HEK293 (cell line): ENCODE measurements at regions not wholly inside any gene's neighbourhood (a gene's known extent, or its start where the extent isn't known, plus 50 kb on each side); places are given as distances from the start of the nearest gene placed in this dataset.

Experiments
- CTCF ChIA-PET: fragments of 350-600 bp; formaldehyde crosslinking; extraction: SDS; loops from one replicate; lab custom pipeline; 2021; ENCODE audit warnings: antibody characterized with exemption; lab: Yijun Ruan, JAX
- POLR2A ChIA-PET: fragments of 300-600 bp; formaldehyde crosslinking; extraction: SDS; loops from one replicate; lab custom pipeline; 2020; ENCODE audit warnings: antibody characterized with exemption, inconsistent platforms; lab: Yijun Ruan, JAX
- H3K27ac ChIP-seq: fragments of 200-500 bp; sonication (Bioruptor generic); 2 replicates; pipeline ENCODE4 v1.5.1; 2014; ENCODE audit warnings: low read depth, low read length, control low read depth, inconsistent platforms; ENCODE audit errors: extremely low read depth
- H3K36me3 ChIP-seq, 2 experiments: fragments of 200-500 bp in 1 of 2; sonication (Bioruptor generic) in 1 of 2; 1 replicate in 1 of 2; 2 replicates in 1 of 2; pipeline ENCODE4 v1.5.1; 2014 to 2017; ENCODE audit warnings: inconsistent platforms in 2 of 2, low read length in 2 of 2; ENCODE audit not compliant: control insufficient read depth in 2 of 2, insufficient read depth in 1 of 2
- H3K4me1 ChIP-seq: fragments of 200-500 bp; sonication (Bioruptor generic); 2 replicates; pipeline ENCODE4 v1.5.1; 2014; ENCODE audit warnings: mild to moderate bottlenecking, low read length, inconsistent platforms; ENCODE audit not compliant: control insufficient read depth, insufficient read depth
- H3K4me3 ChIP-seq: 2 replicates; pipeline ENCODE4 v1.5.1; 2011; ENCODE audit warnings: low read depth, mild to moderate bottlenecking, control low read depth, low read length, moderate library complexity
- H3K9me3 ChIP-seq: fragments of 200-500 bp; sonication (Bioruptor generic); 2 replicates; pipeline ENCODE4 v1.5.1; 2014; ENCODE audit warnings: low read depth, low read length, inconsistent platforms; ENCODE audit not compliant: control insufficient read depth, insufficient read depth
- HOXD13 ChIP-seq: sonication (generic); formaldehyde crosslinking; IDR thresholded peaks from 2 replicates; pipeline ENCODE4 v1.8.0; 2022; ENCODE audit warnings: missing genetic modification reagents, borderline replicate concordance
- KLF1 ChIP-seq: fragments of 450-650 bp; formaldehyde crosslinking; IDR thresholded peaks from 2 replicates; pipeline ENCODE4 v1.5.1; 2016; ENCODE audit warnings: missing biosample characterization, missing genetic modification characterization
- MEIS1 ChIP-seq: sonication (generic); formaldehyde crosslinking; IDR thresholded peaks from 2 replicates; pipeline ENCODE4 v1.8.1; 2022; ENCODE audit warnings: missing genetic modification reagents, mild to moderate bottlenecking, borderline replicate concordance
- OSR2 ChIP-seq: fragments of 450-650 bp; formaldehyde crosslinking; IDR thresholded peaks from 2 replicates; pipeline ENCODE4 v1.5.1; 2016; ENCODE audit warnings: missing biosample characterization, missing genetic modification characterization
- ZBTB7A ChIP-seq: fragments of 450-650 bp; formaldehyde crosslinking; IDR thresholded peaks from 2 replicates; pipeline ENCODE4 v1.5.1; 2016; ENCODE audit warnings: low read depth, missing biosample characterization, missing genetic modification characterization
- ZFHX2 ChIP-seq: fragments of 450-650 bp; formaldehyde crosslinking; conservative IDR thresholded peaks from 2 replicates; pipeline ENCODE4 v1.5.1; 2016; ENCODE audit warnings: missing biosample characterization, missing genetic modification characterization
- ZFP69B ChIP-seq: fragments of 450-650 bp; formaldehyde crosslinking; IDR thresholded peaks from 2 replicates; pipeline ENCODE4 v1.5.1; 2016; ENCODE audit warnings: missing biosample characterization, missing genetic modification characterization
- ZNF335 ChIP-seq: fragments of 450-650 bp; formaldehyde crosslinking; conservative IDR thresholded peaks from 2 replicates; pipeline ENCODE4 v1.5.1; 2016; ENCODE audit warnings: missing biosample characterization, missing genetic modification characterization
- ZNF426 ChIP-seq: fragments of 450-650 bp; formaldehyde crosslinking; IDR thresholded peaks from 2 replicates; pipeline ENCODE4 v1.5.1; 2017; ENCODE audit warnings: missing biosample characterization, missing genetic modification characterization, mild to moderate bottlenecking, inconsistent platforms, moderate library complexity
- ZNF473 ChIP-seq: fragments of 450-650 bp; formaldehyde crosslinking; IDR thresholded peaks from 2 replicates; pipeline ENCODE4 v1.5.1; 2017; ENCODE audit warnings: missing biosample characterization, missing genetic modification characterization
- ZNF521 ChIP-seq: fragments of 450-650 bp; formaldehyde crosslinking; IDR thresholded peaks from 2 replicates; pipeline ENCODE4 v1.5.1; 2017; ENCODE audit warnings: missing biosample characterization, mild to moderate bottlenecking, missing genetic modification characterization
- ZNF561 ChIP-seq: fragments of 450-650 bp; IDR thresholded peaks from 2 replicates; pipeline ENCODE4 v1.5.1; 2018; ENCODE audit warnings: missing biosample characterization, missing genetic modification characterization, borderline replicate concordance
- ZNF610 ChIP-seq: fragments of 450-650 bp; formaldehyde crosslinking; IDR thresholded peaks from 2 replicates; pipeline ENCODE4 v1.5.1; 2016; ENCODE audit warnings: missing biosample characterization, missing genetic modification characterization, borderline replicate concordance
- TF ChIP-seq, protein P1 (sequence below): fragments of 450-650 bp; formaldehyde crosslinking; IDR thresholded peaks from 2 replicates; pipeline ENCODE4 v1.5.1; 2016; ENCODE audit warnings: missing biosample characterization, missing genetic modification characterization
- TF ChIP-seq, protein P2 (sequence below): fragments of 450-650 bp; formaldehyde crosslinking; IDR thresholded peaks from 2 replicates; pipeline ENCODE4 v1.5.1; 2017; ENCODE audit warnings: missing biosample characterization, mild to moderate bottlenecking, missing genetic modification characterization, moderate library complexity
- TF ChIP-seq, protein P3 (sequence below): fragments of 450-650 bp; formaldehyde crosslinking; IDR thresholded peaks from 2 replicates; pipeline ENCODE4 v1.5.1; 2016; ENCODE audit warnings: missing biosample characterization, missing genetic modification characterization
- TF ChIP-seq, protein P4 (sequence below): fragments of 450-650 bp; formaldehyde crosslinking; IDR thresholded peaks from 2 replicates; pipeline ENCODE4 v1.5.1; 2016; ENCODE audit warnings: missing biosample characterization, missing genetic modification characterization
- TF ChIP-seq, protein P5 (sequence below): fragments of 450-650 bp; formaldehyde crosslinking; IDR thresholded peaks from 2 replicates; pipeline ENCODE4 v1.5.1; 2016; ENCODE audit warnings: missing biosample characterization, missing genetic modification characterization
- TF ChIP-seq, protein P6 (sequence below): fragments of 450-650 bp; formaldehyde crosslinking; IDR thresholded peaks from 2 replicates; pipeline ENCODE4 v1.5.1; 2017; ENCODE audit warnings: missing biosample characterization, missing genetic modification characterization
- TF ChIP-seq, protein P7 (sequence below): fragments of 450-650 bp; formaldehyde crosslinking; conservative IDR thresholded peaks from 2 replicates; pipeline ENCODE4 v1.5.1; 2016; ENCODE audit warnings: low read depth, missing biosample characterization, missing genetic modification characterization

DNA sequence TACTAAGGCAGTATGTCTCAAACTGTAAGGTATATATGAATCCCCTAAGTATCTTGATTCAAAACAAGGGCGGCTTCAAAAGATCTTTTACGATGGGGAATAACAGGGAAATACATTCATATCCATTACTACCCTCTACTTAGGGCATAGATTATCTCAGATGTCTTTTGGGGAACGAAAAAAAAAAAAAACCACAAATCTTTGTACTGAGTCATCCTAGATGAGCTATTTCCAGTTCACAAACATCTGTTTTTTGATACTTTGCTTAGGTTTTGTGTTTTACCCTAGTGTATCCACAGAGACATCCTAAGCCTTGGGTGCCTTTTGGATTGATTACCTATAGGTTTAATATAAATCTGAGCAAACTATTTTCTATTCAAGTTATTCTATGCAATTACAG is 457.2 kb downstream of the NLGN4X start (continued):
- TF ChIP-seq, protein P1, sequence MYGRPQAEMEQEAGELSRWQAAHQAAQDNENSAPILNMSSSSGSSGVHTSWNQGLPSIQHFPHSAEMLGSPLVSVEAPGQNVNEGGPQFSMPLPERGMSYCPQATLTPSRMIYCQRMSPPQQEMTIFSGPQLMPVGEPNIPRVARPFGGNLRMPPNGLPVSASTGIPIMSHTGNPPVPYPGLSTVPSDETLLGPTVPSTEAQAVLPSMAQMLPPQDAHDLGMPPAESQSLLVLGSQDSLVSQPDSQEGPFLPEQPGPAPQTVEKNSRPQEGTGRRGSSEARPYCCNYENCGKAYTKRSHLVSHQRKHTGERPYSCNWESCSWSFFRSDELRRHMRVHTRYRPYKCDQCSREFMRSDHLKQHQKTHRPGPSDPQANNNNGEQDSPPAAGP (tag by site-specific recombination) = no peak
- TF ChIP-seq HOXD13 (no peak), ZNF610 (tag by site-specific recombination) (no peak), OSR2 (tag by site-specific recombination) (no peak), MEIS1 (no peak), ZNF521 (no peak)
- TF ChIP-seq, protein P2, sequence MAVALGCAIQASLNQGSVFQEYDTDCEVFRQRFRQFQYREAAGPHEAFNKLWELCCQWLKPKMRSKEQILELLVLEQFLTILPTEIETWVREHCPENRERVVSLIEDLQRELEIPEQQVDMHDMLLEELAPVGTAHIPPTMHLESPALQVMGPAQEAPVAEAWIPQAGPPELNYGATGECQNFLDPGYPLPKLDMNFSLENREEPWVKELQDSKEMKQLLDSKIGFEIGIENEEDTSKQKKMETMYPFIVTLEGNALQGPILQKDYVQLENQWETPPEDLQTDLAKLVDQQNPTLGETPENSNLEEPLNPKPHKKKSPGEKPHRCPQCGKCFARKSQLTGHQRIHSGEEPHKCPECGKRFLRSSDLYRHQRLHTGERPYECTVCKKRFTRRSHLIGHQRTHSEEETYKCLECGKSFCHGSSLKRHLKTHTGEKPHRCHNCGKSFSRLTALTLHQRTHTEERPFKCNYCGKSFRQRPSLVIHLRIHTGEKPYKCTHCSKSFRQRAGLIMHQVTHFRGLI (tag by site-specific recombination) = no peak

DNA sequence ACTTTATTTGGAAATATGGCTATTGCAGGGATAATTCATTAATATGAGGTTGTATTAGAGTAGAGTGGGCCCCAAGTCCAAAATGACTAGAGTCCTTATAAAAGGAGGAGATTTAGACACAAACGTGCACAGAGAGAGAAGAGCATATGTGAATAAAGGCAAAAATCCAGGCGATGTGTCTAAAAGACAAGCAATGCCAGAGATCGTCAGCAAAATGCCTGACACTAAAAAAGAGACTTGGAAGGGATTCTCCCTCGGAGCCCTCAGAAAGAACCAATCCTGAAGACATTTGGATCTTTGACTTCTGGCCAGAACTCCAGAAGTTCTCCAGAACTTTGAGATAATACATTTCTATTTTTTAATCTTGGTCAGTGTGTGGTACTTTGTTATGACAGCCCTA is 472.1 kb downstream of the NLGN4X start:
- no peaks in the 10 kb centered on the region for H3K4me1 ChIP-seq
- POLR2A ChIA-PET = no interaction called here
- no peak overlapping the region for H3K27ac ChIP-seq
- H3K36me3 ChIP-seq = no peaks in the 10 kb centered on the region
- TF ChIP-seq, protein P3, sequence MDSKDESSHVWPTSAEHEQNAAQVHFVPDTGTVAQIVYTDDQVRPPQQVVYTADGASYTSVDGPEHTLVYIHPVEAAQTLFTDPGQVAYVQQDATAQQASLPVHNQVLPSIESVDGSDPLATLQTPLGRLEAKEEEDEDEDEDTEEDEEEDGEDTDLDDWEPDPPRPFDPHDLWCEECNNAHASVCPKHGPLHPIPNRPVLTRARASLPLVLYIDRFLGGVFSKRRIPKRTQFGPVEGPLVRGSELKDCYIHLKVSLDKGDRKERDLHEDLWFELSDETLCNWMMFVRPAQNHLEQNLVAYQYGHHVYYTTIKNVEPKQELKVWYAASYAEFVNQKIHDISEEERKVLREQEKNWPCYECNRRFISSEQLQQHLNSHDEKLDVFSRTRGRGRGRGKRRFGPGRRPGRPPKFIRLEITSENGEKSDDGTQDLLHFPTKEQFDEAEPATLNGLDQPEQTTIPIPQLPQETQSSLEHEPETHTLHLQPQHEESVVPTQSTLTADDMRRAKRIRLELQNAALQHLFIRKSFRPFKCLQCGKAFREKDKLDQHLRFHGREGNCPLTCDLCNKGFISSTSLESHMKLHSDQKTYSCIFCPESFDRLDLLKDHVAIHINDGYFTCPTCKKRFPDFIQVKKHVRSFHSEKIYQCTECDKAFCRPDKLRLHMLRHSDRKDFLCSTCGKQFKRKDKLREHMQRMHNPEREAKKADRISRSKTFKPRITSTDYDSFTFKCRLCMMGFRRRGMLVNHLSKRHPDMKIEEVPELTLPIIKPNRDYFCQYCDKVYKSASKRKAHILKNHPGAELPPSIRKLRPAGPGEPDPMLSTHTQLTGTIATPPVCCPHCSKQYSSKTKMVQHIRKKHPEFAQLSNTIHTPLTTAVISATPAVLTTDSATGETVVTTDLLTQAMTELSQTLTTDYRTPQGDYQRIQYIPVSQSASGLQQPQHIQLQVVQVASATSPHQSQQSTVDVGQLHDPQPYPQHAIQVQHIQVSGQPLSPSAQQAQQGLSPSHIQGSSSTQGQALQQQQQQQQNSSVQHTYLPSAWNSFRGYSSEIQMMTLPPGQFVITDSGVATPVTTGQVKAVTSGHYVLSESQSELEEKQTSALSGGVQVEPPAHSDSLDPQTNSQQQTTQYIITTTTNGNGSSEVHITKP = no peak
- TF ChIP-seq, protein P4, sequence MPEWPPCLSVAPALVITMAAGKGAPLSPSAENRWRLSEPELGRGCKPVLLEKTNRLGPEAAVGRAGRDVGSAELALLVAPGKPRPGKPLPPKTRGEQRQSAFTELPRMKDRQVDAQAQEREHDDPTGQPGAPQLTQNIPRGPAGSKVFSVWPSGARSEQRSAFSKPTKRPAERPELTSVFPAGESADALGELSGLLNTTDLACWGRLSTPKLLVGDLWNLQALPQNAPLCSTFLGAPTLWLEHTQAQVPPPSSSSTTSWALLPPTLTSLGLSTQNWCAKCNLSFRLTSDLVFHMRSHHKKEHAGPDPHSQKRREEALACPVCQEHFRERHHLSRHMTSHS (tag by site-specific recombination) = no peak
- TF ChIP-seq ZNF561 (tag by site-specific recombination) = no peak
- no peak for TF ChIP-seq KLF1 (tag by site-specific recombination)
- TF ChIP-seq, protein P5, sequence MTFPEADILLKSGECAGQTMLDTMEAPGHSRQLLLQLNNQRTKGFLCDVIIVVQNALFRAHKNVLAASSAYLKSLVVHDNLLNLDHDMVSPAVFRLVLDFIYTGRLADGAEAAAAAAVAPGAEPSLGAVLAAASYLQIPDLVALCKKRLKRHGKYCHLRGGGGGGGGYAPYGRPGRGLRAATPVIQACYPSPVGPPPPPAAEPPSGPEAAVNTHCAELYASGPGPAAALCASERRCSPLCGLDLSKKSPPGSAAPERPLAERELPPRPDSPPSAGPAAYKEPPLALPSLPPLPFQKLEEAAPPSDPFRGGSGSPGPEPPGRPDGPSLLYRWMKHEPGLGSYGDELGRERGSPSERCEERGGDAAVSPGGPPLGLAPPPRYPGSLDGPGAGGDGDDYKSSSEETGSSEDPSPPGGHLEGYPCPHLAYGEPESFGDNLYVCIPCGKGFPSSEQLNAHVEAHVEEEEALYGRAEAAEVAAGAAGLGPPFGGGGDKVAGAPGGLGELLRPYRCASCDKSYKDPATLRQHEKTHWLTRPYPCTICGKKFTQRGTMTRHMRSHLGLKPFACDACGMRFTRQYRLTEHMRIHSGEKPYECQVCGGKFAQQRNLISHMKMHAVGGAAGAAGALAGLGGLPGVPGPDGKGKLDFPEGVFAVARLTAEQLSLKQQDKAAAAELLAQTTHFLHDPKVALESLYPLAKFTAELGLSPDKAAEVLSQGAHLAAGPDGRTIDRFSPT (tag by site-specific recombination) = no peak
- no peak for TF ChIP-seq ZFP69B
- TF ChIP-seq ZNF473 (tag by site-specific recombination) = no peak
- no peak for TF ChIP-seq ZNF426
- no peak for TF ChIP-seq ZNF335
- TF ChIP-seq, protein P6, sequence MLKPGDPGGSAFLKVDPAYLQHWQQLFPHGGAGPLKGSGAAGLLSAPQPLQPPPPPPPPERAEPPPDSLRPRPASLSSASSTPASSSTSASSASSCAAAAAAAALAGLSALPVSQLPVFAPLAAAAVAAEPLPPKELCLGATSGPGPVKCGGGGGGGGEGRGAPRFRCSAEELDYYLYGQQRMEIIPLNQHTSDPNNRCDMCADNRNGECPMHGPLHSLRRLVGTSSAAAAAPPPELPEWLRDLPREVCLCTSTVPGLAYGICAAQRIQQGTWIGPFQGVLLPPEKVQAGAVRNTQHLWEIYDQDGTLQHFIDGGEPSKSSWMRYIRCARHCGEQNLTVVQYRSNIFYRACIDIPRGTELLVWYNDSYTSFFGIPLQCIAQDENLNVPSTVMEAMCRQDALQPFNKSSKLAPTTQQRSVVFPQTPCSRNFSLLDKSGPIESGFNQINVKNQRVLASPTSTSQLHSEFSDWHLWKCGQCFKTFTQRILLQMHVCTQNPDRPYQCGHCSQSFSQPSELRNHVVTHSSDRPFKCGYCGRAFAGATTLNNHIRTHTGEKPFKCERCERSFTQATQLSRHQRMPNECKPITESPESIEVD = no peak
- no peak for TF ChIP-seq ZFHX2 (tag by site-specific recombination)
- TF ChIP-seq, protein P7, sequence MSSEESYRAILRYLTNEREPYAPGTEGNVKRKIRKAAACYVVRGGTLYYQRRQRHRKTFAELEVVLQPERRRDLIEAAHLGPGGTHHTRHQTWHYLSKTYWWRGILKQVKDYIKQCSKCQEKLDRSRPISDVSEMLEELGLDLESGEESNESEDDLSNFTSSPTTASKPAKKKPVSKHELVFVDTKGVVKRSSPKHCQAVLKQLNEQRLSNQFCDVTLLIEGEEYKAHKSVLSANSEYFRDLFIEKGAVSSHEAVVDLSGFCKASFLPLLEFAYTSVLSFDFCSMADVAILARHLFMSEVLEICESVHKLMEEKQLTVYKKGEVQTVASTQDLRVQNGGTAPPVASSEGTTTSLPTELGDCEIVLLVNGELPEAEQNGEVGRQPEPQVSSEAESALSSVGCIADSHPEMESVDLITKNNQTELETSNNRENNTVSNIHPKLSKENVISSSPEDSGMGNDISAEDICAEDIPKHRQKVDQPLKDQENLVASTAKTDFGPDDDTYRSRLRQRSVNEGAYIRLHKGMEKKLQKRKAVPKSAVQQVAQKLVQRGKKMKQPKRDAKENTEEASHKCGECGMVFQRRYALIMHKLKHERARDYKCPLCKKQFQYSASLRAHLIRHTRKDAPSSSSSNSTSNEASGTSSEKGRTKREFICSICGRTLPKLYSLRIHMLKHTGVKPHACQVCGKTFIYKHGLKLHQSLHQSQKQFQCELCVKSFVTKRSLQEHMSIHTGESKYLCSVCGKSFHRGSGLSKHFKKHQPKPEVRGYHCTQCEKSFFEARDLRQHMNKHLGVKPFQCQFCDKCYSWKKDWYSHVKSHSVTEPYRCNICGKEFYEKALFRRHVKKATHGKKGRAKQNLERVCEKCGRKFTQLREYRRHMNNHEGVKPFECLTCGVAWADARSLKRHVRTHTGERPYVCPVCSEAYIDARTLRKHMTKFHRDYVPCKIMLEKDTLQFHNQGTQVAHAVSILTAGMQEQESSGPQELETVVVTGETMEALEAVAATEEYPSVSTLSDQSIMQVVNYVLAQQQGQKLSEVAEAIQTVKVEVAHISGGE (tag by site-specific recombination) = no peak
- TF ChIP-seq ZBTB7A (tag by site-specific recombination) = no peak
- TF ChIP-seq ZNF610 (tag by site-specific recombination) = no peak
- no peak for TF ChIP-seq HOXD13
- TF ChIP-seq, all 188 proteins: peak for 0
- Histone ChIP-seq H3K4me3 (no peak overlapping the region), H3K9me3 (no peaks in the 10 kb centered on the region)
- CTCF ChIA-PET = no interaction called here
